Neural progenitor cell (in vitro differentiated cells): ENCODE measurements at regions not wholly inside any gene's neighbourhood (a gene's known extent, or its start where the extent isn't known, plus 50 kb on each side); places are given as distances from the start of the nearest gene placed in this dataset.

Experiments used
- EZH2 ChIP-seq: fragments of 200-600 bp; sonication (generic); IDR thresholded peaks from 2 replicates; pipeline ENCODE4 v1.6.1; 2017; ENCODE audit warnings: antibody characterized with exemption, mild to moderate bottlenecking, moderate library complexity
- EZH2phosphoT487 ChIP-seq: fragments of 200-600 bp; sonication (generic); IDR thresholded peaks from 2 replicates; pipeline ENCODE4 v1.6.1; 2017; ENCODE audit warnings: antibody characterized with exemption
- TF ChIP-seq, protein P1 (sequence below): fragments of 200-600 bp; sonication (generic); IDR thresholded peaks from 2 replicates; pipeline ENCODE4 v1.5.1; 2017; ENCODE audit warnings: antibody characterized with exemption, mild to moderate bottlenecking

DNA sequence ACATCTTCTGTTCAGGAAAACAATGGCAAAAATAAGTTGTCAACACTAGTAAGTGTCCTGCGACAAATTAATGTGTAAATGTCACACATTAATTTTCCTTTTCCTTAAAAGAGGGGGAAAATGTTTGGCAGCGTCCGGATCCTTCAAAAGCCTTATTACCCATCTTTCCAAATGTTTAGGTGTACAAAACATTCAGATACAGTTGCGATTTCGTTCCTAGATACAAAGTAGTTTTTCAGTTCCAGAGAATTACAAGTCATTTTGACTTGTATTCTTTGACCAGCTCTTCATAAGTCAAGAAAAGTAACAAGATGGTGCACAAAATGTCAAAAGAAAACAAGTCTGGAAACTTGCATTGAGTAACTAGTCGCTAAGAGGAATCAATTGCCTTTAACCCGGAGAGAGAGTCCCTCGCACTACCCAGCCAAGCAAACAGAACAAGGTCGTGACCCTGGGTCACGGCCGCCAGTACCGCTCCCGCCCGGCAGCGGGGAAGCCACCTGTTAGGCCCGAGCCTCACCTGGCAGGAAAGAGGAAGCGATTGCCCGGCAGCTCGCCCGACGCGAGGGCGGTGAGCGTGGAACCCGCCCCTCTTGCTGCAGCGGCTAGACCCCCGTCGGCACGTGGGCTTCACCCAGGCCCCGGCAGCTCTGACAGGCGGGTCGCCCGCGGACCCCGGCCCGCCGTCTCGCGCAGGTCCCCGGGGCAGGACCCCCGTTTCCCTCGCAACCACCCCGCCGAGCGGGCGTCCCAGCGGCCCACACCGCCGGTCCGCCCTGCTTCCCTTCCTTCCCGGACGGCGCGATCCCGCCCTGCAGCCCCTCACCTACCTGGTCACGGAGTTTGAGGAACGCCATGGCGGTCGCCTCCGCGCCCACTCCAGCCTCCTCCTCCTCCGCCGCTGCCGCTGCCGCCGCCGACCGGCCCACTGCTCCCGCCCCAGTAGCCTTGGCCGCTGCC lies 61.0 kb upstream of the ANKRD28 start:
- TF ChIP-seq, protein P1, sequence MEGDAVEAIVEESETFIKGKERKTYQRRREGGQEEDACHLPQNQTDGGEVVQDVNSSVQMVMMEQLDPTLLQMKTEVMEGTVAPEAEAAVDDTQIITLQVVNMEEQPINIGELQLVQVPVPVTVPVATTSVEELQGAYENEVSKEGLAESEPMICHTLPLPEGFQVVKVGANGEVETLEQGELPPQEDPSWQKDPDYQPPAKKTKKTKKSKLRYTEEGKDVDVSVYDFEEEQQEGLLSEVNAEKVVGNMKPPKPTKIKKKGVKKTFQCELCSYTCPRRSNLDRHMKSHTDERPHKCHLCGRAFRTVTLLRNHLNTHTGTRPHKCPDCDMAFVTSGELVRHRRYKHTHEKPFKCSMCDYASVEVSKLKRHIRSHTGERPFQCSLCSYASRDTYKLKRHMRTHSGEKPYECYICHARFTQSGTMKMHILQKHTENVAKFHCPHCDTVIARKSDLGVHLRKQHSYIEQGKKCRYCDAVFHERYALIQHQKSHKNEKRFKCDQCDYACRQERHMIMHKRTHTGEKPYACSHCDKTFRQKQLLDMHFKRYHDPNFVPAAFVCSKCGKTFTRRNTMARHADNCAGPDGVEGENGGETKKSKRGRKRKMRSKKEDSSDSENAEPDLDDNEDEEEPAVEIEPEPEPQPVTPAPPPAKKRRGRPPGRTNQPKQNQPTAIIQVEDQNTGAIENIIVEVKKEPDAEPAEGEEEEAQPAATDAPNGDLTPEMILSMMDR, result no peak
- TF ChIP-seq EZH2 (no peak), EZH2phosphoT487 (no peak)
